ENCODE measurements at regions not wholly inside any gene's neighbourhood (a gene's known extent, or its start where the extent isn't known, plus 50 kb on each side); places are given as distances from the start of the nearest gene placed in this dataset.

DNA sequence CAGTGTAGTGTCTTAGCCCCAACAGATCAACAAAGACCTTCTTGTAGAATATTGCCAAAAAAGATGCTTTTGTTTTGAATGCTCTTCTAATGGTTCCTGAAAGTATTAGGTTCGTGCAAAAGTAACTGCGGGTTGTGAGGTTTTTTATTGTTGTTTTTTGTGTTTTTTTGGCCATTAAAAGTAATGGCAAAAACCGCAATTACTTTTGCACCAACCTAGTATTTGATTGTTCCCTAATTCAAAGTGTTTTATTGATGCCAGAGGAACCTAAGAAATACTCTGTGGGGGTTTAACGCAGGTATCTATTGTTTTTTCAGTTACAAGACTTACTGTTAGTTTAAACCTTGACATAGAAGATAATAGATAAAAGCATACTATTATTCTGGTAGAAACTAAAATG lies 150.8 kb upstream of the DAAM1 start:
- TF ChIP-seq, protein P1, sequence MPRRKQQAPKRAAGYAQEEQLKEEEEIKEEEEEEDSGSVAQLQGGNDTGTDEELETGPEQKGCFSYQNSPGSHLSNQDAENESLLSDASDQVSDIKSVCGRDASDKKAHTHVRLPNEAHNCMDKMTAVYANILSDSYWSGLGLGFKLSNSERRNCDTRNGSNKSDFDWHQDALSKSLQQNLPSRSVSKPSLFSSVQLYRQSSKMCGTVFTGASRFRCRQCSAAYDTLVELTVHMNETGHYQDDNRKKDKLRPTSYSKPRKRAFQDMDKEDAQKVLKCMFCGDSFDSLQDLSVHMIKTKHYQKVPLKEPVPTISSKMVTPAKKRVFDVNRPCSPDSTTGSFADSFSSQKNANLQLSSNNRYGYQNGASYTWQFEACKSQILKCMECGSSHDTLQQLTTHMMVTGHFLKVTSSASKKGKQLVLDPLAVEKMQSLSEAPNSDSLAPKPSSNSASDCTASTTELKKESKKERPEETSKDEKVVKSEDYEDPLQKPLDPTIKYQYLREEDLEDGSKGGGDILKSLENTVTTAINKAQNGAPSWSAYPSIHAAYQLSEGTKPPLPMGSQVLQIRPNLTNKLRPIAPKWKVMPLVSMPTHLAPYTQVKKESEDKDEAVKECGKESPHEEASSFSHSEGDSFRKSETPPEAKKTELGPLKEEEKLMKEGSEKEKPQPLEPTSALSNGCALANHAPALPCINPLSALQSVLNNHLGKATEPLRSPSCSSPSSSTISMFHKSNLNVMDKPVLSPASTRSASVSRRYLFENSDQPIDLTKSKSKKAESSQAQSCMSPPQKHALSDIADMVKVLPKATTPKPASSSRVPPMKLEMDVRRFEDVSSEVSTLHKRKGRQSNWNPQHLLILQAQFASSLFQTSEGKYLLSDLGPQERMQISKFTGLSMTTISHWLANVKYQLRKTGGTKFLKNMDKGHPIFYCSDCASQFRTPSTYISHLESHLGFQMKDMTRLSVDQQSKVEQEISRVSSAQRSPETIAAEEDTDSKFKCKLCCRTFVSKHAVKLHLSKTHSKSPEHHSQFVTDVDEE (CRISPR knock-in tag; IDR thresholded peaks at IDR 0.05) = no peak
- TF ChIP-seq, protein P2, sequence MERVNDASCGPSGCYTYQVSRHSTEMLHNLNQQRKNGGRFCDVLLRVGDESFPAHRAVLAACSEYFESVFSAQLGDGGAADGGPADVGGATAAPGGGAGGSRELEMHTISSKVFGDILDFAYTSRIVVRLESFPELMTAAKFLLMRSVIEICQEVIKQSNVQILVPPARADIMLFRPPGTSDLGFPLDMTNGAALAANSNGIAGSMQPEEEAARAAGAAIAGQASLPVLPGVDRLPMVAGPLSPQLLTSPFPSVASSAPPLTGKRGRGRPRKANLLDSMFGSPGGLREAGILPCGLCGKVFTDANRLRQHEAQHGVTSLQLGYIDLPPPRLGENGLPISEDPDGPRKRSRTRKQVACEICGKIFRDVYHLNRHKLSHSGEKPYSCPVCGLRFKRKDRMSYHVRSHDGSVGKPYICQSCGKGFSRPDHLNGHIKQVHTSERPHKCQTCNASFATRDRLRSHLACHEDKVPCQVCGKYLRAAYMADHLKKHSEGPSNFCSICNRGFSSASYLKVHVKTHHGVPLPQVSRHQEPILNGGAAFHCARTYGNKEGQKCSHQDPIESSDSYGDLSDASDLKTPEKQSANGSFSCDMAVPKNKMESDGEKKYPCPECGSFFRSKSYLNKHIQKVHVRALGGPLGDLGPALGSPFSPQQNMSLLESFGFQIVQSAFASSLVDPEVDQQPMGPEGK (CRISPR knock-in tag; IDR thresholded peaks at IDR 0.05; ENCODE audit: borderline replicate concordance) = no peak
- TF ChIP-seq ZFP3 (CRISPR knock-in tag; IDR thresholded peaks at IDR 0.05) = no peak
- TF ChIP-seq, protein P3, sequence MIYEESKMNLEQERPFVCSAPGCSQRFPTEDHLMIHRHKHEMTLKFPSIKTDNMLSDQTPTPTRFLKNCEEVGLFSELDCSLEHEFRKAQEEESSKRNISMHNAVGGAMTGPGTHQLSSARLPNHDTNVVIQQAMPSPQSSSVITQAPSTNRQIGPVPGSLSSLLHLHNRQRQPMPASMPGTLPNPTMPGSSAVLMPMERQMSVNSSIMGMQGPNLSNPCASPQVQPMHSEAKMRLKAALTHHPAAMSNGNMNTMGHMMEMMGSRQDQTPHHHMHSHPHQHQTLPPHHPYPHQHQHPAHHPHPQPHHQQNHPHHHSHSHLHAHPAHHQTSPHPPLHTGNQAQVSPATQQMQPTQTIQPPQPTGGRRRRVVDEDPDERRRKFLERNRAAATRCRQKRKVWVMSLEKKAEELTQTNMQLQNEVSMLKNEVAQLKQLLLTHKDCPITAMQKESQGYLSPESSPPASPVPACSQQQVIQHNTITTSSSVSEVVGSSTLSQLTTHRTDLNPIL (CRISPR knock-in tag; IDR thresholded peaks at IDR 0.05; ENCODE audit: low read depth) = no peak
- no peak for ATAC-seq

DNA sequence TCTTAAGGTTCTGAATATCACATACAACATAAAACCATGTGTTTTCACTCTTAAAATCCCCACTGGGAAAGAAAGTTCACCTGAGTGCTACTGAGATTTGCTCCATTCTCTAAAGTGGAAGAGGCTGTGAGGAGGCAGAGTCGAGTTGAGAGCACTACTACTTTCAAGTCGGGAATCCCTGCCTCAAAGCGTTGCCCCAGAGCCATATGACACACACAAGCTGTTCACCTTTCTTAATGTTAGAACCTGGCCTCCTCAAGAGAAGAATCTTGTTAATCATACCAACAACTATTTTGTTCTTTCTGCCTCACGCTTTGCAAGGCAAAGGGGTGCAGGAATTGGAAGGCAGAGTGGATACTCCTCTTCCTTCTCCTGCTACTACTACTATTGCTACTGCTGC lies 149.7 kb upstream of the DAAM1 start:
- ATAC-seq = no peak
- no peak for TF ChIP-seq BACH2 (CRISPR knock-in tag; IDR thresholded peaks at IDR 0.05; ENCODE audit: borderline replicate concordance)
- TF ChIP-seq ZFP30 (CRISPR knock-in tag; IDR thresholded peaks at IDR 0.05) = no peak
- TF ChIP-seq ZNF70 (CRISPR knock-in tag; IDR thresholded peaks at IDR 0.05) = no peak
- TF ChIP-seq, protein P4, sequence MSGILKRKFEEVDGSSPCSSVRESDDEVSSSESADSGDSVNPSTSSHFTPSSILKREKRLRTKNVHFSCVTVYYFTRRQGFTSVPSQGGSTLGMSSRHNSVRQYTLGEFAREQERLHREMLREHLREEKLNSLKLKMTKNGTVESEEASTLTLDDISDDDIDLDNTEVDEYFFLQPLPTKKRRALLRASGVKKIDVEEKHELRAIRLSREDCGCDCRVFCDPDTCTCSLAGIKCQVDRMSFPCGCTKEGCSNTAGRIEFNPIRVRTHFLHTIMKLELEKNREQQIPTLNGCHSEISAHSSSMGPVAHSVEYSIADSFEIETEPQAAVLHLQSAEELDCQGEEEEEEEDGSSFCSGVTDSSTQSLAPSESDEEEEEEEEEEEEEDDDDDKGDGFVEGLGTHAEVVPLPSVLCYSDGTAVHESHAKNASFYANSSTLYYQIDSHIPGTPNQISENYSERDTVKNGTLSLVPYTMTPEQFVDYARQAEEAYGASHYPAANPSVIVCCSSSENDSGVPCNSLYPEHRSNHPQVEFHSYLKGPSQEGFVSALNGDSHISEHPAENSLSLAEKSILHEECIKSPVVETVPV (CRISPR knock-in tag; IDR thresholded peaks at IDR 0.05) = no peak
- no peak for TF ChIP-seq CSDC2 (CRISPR knock-in tag; IDR thresholded peaks at IDR 0.05)
- no peak for TF ChIP-seq TOX (CRISPR knock-in tag; IDR thresholded peaks at IDR 0.05; ENCODE audit: borderline replicate concordance)
- TF ChIP-seq, protein P5, sequence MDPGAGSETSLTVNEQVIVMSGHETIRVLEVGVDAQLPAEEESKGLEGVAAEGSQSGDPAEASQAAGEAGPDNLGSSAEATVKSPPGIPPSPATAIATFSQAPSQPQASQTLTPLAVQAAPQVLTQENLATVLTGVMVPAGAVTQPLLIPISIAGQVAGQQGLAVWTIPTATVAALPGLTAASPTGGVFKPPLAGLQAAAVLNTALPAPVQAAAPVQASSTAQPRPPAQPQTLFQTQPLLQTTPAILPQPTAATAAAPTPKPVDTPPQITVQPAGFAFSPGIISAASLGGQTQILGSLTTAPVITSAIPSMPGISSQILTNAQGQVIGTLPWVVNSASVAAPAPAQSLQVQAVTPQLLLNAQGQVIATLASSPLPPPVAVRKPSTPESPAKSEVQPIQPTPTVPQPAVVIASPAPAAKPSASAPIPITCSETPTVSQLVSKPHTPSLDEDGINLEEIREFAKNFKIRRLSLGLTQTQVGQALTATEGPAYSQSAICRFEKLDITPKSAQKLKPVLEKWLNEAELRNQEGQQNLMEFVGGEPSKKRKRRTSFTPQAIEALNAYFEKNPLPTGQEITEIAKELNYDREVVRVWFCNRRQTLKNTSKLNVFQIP (CRISPR knock-in tag; IDR thresholded peaks at IDR 0.05; ENCODE audit: borderline replicate concordance, low read depth) = no peak
- no peak for TF ChIP-seq TCF4 (CRISPR knock-in tag; IDR thresholded peaks at IDR 0.05; ENCODE audit: borderline replicate concordance)

DNA sequence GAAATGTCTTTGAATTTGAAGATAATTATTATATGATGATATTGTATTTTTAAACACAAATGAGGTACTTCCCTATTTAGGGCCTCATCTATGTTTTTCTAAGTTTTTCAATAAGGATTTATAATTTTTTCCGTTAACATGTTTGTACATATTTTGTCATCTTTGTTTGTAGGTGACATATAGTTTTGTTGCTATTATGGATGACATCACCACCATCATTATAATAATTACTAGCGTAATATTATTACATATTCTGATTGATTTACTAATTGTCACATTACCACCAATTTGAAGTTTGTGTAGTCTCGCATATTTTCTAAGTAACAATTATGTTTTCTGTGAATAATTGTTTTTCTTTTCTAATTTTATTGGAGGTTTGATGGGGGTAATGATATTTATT lies 147.2 kb upstream of the DAAM1 start:
- TF ChIP-seq BACH2 (CRISPR knock-in tag; IDR thresholded peaks at IDR 0.05; ENCODE audit: borderline replicate concordance) = no peak
- no peak for TF ChIP-seq ZFP3 (CRISPR knock-in tag; IDR thresholded peaks at IDR 0.05)
- TF ChIP-seq, protein P2 (CRISPR knock-in tag; IDR thresholded peaks at IDR 0.05; ENCODE audit: borderline replicate concordance) = no peak
- TF ChIP-seq, protein P4 (CRISPR knock-in tag; IDR thresholded peaks at IDR 0.05) = no peak
- TF ChIP-seq TCF4 (CRISPR knock-in tag; IDR thresholded peaks at IDR 0.05; ENCODE audit: borderline replicate concordance) = no peak
- TF ChIP-seq ZC3H10 (CRISPR knock-in tag; IDR thresholded peaks at IDR 0.05) = no peak
- no peak for TF ChIP-seq ZNF8 (CRISPR knock-in tag; IDR thresholded peaks at IDR 0.05)
- no peak for TF ChIP-seq CSDC2 (CRISPR knock-in tag; IDR thresholded peaks at IDR 0.05)
- no peak for TF ChIP-seq ZNF565 (CRISPR knock-in tag; conservative IDR thresholded peaks at IDR 0.05; ENCODE audit: low read depth)
- no peak for TF ChIP-seq ZNF70 (CRISPR knock-in tag; IDR thresholded peaks at IDR 0.05)
- TF ChIP-seq SNAI2 (CRISPR knock-in tag; IDR thresholded peaks at IDR 0.05) = no peak
- TF ChIP-seq, protein P1 (CRISPR knock-in tag; IDR thresholded peaks at IDR 0.05) = no peak
- TF ChIP-seq GLIS3 (CRISPR knock-in tag; IDR thresholded peaks at IDR 0.05) = no peak
- no peak for TF ChIP-seq RARB (CRISPR knock-in tag; IDR thresholded peaks at IDR 0.05)
- TF ChIP-seq ISL1 (CRISPR knock-in tag; IDR thresholded peaks at IDR 0.05) = no peak
- ATAC-seq = no peak
